GM12872 (cell line): ENCODE measurements at regions not wholly inside any gene's neighbourhood (a gene's known extent, or its start where the extent isn't known, plus 50 kb on each side); places are given as distances from the start of the nearest gene placed in this dataset.

Experiments
- CTCF ChIP-seq: IDR thresholded peaks from 3 replicates; pipeline ENCODE4 v1.5.1; 2011; ENCODE audit warnings: low read depth, mild to moderate bottlenecking, low read length, moderate library complexity; ENCODE audit not compliant: insufficient read depth

DNA sequence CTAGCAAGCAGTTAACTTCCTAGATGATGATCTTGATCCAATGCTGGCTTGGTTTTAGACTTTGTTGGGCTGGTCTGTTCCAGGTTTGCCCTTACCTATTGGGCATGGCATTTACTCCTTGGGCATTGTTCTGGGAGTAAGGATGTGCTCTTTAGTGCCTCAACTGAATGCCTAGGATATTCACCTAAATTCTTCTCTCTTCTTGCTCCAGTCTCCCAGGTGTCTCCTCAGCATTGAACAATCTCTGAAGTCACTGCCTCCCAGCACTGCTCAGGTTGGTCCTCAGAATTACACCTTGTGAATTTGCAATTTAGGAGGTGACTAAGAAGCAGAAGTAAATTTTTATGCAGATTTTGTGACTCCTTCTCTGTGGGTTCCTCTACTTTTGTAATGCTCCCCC lies 307.7 kb upstream of the COL3A1 start:
- no peak for TF ChIP-seq CTCF

- no peak for TF ChIP-seq CTCF
Measured at GRCh38 chr2:188668017-188668680, 306.0 kb upstream of the COL3A1 start.

DNA sequence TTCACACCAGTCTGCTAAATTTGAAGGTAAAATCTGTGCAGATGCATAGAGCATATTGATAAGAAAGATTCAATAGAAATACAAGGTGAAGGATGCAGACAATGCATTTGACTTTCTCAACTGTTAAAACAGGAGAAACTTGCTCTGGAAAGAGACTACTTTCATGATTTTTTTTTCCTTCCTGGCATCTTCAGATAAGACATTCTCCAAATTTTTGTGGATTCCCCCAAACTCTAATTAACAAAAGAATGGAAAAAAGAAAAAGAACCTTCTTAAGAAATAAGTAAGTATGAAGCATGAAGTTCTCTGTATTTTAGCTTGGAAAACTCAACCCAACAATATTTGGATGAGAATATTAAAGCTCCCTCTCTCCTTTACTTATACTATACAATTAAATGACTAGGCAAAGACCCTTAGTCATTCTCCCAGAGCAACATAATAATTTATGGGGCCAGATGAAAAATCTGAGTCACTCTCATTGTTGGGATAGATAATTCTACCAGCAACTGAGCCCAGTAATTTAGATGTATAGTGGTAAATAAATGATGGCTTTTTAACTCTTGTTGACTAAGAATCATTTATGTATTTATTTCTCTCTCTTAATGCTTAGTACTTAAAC lies 298.7 kb upstream of the COL3A1 start:
- no peak for TF ChIP-seq CTCF

- no peak for TF ChIP-seq CTCF
Measured at GRCh38 chr2:188676010-188676400, 298.2 kb upstream of the COL3A1 start.

- no peak for TF ChIP-seq CTCF
Measured at GRCh38 chr2:188677142-188677541, 297.0 kb upstream of the COL3A1 start.

DNA sequence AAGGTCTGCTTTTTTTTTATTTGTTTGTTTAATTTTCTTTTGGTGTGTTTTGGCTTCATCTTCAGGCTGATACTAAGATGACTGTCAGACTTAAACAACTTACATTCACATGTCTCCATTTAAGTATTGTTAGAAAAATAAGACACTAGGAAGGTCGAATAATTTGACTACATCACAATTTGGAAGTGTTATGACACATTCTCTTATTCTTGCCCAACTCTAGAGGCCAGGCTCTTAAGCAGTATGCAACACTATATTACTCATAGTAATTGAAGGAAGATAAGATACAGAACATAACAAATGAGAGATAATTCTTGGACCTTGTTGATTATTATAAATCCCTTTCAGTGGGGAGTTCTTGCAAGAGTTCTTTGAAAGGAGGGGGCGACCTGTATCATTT lies 295.3 kb upstream of the COL3A1 start:
- no peak for TF ChIP-seq CTCF

DNA sequence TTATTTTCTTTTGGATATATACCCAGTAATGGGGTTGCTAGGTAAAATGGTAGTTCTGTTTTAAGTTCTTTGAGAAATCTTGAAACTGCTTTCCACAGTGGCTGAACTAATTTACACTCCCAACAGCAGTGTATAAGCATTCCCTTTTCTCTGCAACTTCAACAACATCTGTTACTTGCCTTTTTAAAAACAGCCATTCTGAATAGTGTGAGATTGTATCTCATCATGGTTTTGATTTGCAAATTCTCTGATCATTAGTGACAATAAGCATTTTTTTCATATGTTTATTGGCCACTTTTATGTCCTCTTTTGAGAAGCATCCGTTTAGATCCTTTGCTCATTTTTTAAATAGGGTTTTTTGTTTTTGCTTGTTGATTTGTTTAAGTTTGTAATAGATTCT lies 291.3 kb upstream of the COL3A1 start:
- TF ChIP-seq CTCF = no peak
